Muscle of back (tissue), 3 donors: ENCODE measurements at regions not wholly inside any gene's neighbourhood (a gene's known extent, or its start where the extent isn't known, plus 50 kb on each side); places are given as distances from the start of the nearest gene placed in this dataset.

ENCODE experiments used
- DNase-seq, 3 donors: peaks; one replicate each; pipeline versions ENCODE4 v3.0.0 to v3.0.0-alpha.2; 2013

- no peak for DNase-seq
Observed at GRCh38 chr3:86733257-86733656, 257.7 kb downstream of the VGLL3 start.

GRCh38 chr3:86731501-86731901, 259.4 kb downstream of the VGLL3 start:
- DNase-seq: no peak

- DNase-seq: no peak
Observed at GRCh38 chr3:86723433-86723832, 267.5 kb downstream of the VGLL3 start.

GRCh38 chr3:86711634-86712033, 279.3 kb downstream of the VGLL3 start:
- DNase-seq: no peak

- no peak for DNase-seq
Observed at GRCh38 chr3:86708893-86709292, 282.1 kb downstream of the VGLL3 start.

- no peak for DNase-seq
Observed at GRCh38 chr3:86702381-86702958, 288.5 kb downstream of the VGLL3 start.

GRCh38 chr3:86695752-86696151, 295.2 kb downstream of the VGLL3 start:
- no peak for DNase-seq

- DNase-seq: no peak
Observed at GRCh38 chr3:86673991-86674390, 317.0 kb downstream of the VGLL3 start.

GRCh38 chr3:86661817-86662216, 329.1 kb downstream of the VGLL3 start:
- no peak for DNase-seq

- DNase-seq: no peak
Observed at GRCh38 chr3:86658876-86659275, 332.1 kb downstream of the VGLL3 start.

- DNase-seq: no peak
Observed at GRCh38 chr3:86654806-86655460, 336.0 kb downstream of the VGLL3 start.

- no peak for DNase-seq
Observed at GRCh38 chr3:86653661-86654205, 337.2 kb downstream of the VGLL3 start.

- no peak for DNase-seq
Observed at GRCh38 chr3:86648087-86648486, 342.9 kb downstream of the VGLL3 start.

- no peak for DNase-seq
Observed at GRCh38 chr3:86645756-86646155, 345.2 kb downstream of the VGLL3 start.

GRCh38 chr3:86634361-86634760, 356.6 kb downstream of the VGLL3 start:
- no peak for DNase-seq

GRCh38 chr3:86629511-86629910, 361.4 kb downstream of the VGLL3 start:
- no peak for DNase-seq

- no peak for DNase-seq
Observed at GRCh38 chr3:86624192-86624591, 366.8 kb downstream of the VGLL3 start.

- no peak for DNase-seq
Observed at GRCh38 chr3:86618706-86619105, 372.2 kb downstream of the VGLL3 start.

GRCh38 chr3:86605166-86605565, 385.8 kb downstream of the VGLL3 start:
- no peak for DNase-seq

GRCh38 chr3:86595696-86596095, 395.3 kb downstream of the VGLL3 start:
- DNase-seq: no peak

- peak in 1 of 3 donors; percentile 2 for DNase-seq
Observed at GRCh38 chr3:86594838-86595237, 396.1 kb downstream of the VGLL3 start.

- no peak for DNase-seq
Observed at GRCh38 chr3:86578071-86578470, 412.9 kb downstream of the VGLL3 start.

- DNase-seq: peak; percentile 10 to 42 (median 23)
Observed at GRCh38 chr3:86563400-86563970, 427.5 kb downstream of the VGLL3 start.
